ENCODE measurements at regions not wholly inside any gene's neighbourhood (a gene's known extent, or its start where the extent isn't known, plus 50 kb on each side); places are given as distances from the start of the nearest gene placed in this dataset.

DNA sequence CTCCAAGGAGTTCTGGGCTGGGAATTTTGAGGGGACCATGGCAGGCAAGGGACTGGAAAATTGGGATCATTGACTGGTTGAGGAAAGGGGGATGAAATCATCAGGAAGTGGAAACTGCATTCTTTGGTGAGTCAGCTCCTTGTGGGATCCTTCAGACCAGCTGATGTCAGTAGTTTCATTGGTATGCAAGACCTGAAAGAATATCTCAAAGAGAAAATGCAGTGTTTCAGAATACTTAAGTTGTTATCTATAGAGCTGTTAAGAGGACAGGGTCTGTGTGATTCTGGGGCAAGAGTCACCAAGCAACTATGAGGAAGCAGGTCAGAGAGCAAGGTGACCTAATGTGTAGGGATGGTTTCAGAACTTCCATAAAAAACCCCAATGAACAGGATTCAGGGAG lies 595.9 kb upstream of the AUTS2 start:
- Histone ChIP-seq H2AK5ac (ENCODE audit: low read length) (no peak overlapping the region), H3K79me1 (ENCODE audit: low read length) (no peaks in the 10 kb centered on the region), H4K8ac (ENCODE audit: low read depth, low read length) (no peak overlapping the region), H3K4me2 (ENCODE audit: low read length) (no peak overlapping the region), H3K27me3 (ENCODE audit: insufficient read depth, low read length, poor library complexity) (no peaks in the 10 kb centered on the region), H3K18ac (ENCODE audit: low read length) (no peak overlapping the region), H3K23ac (ENCODE audit: low read length) (no peak overlapping the region), H3K36me3 (ENCODE audit: control insufficient read depth, insufficient read depth, low read length) (no peaks in the 10 kb centered on the region), H2BK15ac (replicated peaks; ENCODE audit: low read depth) (no peak overlapping the region), H3K4ac (ENCODE audit: low read depth, low read length) (no peak overlapping the region), H3K56ac (ENCODE audit: low read length) (no peak overlapping the region), H3K9ac (ENCODE audit: low read length) (no peak overlapping the region), H3K79me2 (ENCODE audit: control insufficient read depth, insufficient read depth, low read length) (no peaks in the 10 kb centered on the region), H2BK120ac (ENCODE audit: low read depth, low read length) (no peak overlapping the region), H4K5ac (ENCODE audit: low read length) (no peak overlapping the region), H3K4me3 (ENCODE audit: low read length) (no peak overlapping the region), H3K4me1 (ENCODE audit: control insufficient read depth, low read depth, low read length) (no peaks in the 10 kb centered on the region), H2BK5ac (ENCODE audit: low read length) (no peak overlapping the region), H3K27ac (ENCODE audit: low read depth, low read length) (no peak overlapping the region)
- peak; percentile 63 for DNase-seq

DNA sequence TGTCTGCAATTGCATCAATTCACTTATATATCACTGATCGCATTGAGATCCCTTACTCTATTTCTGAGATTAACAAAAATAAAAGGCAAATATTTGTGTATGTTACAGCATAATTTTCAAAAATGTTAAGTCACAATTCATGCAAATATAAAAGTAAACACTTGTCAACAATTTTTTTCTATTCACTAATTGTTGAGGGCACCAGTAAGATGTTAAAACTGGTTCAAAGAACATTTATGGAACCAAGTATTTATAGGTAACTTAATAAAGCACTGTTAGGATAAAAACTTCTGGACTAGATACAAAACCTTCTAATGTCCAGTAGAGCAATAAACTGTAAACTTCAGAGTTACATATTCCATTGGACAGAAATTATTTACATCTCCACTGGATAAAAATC lies 586.1 kb upstream of the AUTS2 start:
- H2BK120ac ChIP-seq (ENCODE audit: low read depth, low read length), result no peak overlapping the region
- no peak overlapping the region for H2BK15ac ChIP-seq (replicated peaks; ENCODE audit: low read depth)
- H3K18ac ChIP-seq (ENCODE audit: low read length), result no peak overlapping the region
- H4K5ac ChIP-seq (ENCODE audit: low read length), result no peak overlapping the region
- DNase-seq, result no peak
- no peak overlapping the region for H3K23ac ChIP-seq (ENCODE audit: low read length)
- no CpG with 5 or more reads among the region's 1 CpG for WGBS (ENCODE audit: extremely low coverage, insufficient coverage, low lambda C conversion rate)
- no peak overlapping the region for H3K4ac ChIP-seq (ENCODE audit: low read depth, low read length)
- no peak overlapping the region for H4K8ac ChIP-seq (ENCODE audit: low read depth, low read length)
- no peaks in the 10 kb centered on the region for H3K4me1 ChIP-seq (ENCODE audit: control insufficient read depth, low read depth, low read length)
- no peaks in the 10 kb centered on the region for H3K79me2 ChIP-seq (ENCODE audit: control insufficient read depth, insufficient read depth, low read length)
- H3K9ac ChIP-seq (ENCODE audit: low read length), result no peak overlapping the region
- H3K4me3 ChIP-seq (ENCODE audit: low read length), result no peak overlapping the region
- no peak overlapping the region for H3K56ac ChIP-seq (ENCODE audit: low read length)
- H2BK5ac ChIP-seq (ENCODE audit: low read length), result no peak overlapping the region
- H2AK5ac ChIP-seq (ENCODE audit: low read length), result no peak overlapping the region
- H3K79me1 ChIP-seq (ENCODE audit: low read length), result no peaks in the 10 kb centered on the region
- no peaks in the 10 kb centered on the region for H3K27me3 ChIP-seq (ENCODE audit: insufficient read depth, low read length, poor library complexity)
- H3K27ac ChIP-seq (ENCODE audit: low read depth, low read length), result no peak overlapping the region
- H3K4me2 ChIP-seq (ENCODE audit: low read length), result no peak overlapping the region
- H3K36me3 ChIP-seq (ENCODE audit: control insufficient read depth, insufficient read depth, low read length), result no peaks in the 10 kb centered on the region

DNA sequence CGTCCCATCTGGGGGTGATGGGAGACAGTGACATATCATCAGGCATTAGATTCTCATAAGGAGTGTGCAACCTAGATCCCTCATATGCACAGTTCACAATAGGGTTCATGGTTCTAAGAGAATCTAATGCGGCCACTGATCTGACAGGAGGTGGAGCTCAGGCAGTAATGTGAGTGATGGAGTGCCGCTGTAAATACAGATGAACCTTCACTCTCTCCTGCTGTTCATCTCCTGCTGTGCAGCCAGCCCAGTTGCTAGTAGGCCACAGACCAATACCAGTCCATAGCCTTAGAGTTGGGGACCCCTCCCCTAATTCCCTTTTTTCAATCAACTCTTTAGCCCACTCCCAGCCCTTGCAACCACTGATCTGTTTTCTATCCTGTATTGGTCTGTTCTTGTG lies 581.1 kb upstream of the AUTS2 start:
- Histone ChIP-seq H2AK5ac (ENCODE audit: low read length) (no peak overlapping the region), H3K4me3 (ENCODE audit: low read length) (no peak overlapping the region), H3K27ac (ENCODE audit: low read depth, low read length) (no peak overlapping the region), H3K56ac (ENCODE audit: low read length) (no peak overlapping the region), H3K79me1 (ENCODE audit: low read length) (no peaks in the 10 kb centered on the region), H2BK15ac (replicated peaks; ENCODE audit: low read depth) (no peak overlapping the region), H3K9ac (ENCODE audit: low read length) (no peak overlapping the region), H3K18ac (ENCODE audit: low read length) (no peak overlapping the region), H3K79me2 (ENCODE audit: control insufficient read depth, insufficient read depth, low read length) (no peaks in the 10 kb centered on the region), H3K4me2 (ENCODE audit: low read length) (no peak overlapping the region), H3K27me3 (ENCODE audit: insufficient read depth, low read length, poor library complexity) (no peaks in the 10 kb centered on the region), H3K4me1 (ENCODE audit: control insufficient read depth, low read depth, low read length) (no peaks in the 10 kb centered on the region), H2BK5ac (ENCODE audit: low read length) (no peak overlapping the region), H3K36me3 (ENCODE audit: control insufficient read depth, insufficient read depth, low read length) (no peaks in the 10 kb centered on the region), H4K5ac (ENCODE audit: low read length) (no peak overlapping the region), H4K8ac (ENCODE audit: low read depth, low read length) (no peak overlapping the region), H2BK120ac (ENCODE audit: low read depth, low read length) (no peak overlapping the region), H3K4ac (ENCODE audit: low read depth, low read length) (no peak overlapping the region), H3K23ac (ENCODE audit: low read length) (no peak overlapping the region)
- no CpG with 5 or more reads among the region's 3 CpGs for WGBS (ENCODE audit: extremely low coverage, insufficient coverage, low lambda C conversion rate)
- no peak for DNase-seq

DNA sequence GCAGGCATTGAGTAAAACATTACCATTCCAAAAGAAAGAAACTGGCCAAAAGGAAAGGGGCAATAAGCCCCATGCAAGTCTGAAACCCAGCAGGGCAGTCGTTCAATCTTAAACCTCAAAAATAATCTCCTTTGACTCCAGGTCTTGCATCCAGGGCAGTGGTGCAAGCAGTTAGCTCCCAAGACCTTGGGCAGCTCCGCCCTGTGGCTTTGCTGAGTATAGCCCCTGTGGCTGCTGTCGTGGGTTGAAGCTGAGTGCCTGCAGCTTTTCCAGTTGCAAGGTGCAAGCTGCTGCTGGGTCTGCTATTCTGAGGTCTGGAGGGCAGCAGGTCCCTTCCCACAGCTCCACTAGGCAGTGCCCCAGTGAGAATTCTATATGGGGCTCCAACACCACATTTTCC lies 580.1 kb upstream of the AUTS2 start:
- Histone ChIP-seq H3K79me1 (ENCODE audit: low read length) (no peaks in the 10 kb centered on the region), H2BK5ac (ENCODE audit: low read length) (no peak overlapping the region), H3K4ac (ENCODE audit: low read depth, low read length) (no peak overlapping the region), H3K27me3 (ENCODE audit: insufficient read depth, low read length, poor library complexity) (no peaks in the 10 kb centered on the region), H3K4me1 (ENCODE audit: control insufficient read depth, low read depth, low read length) (no peaks in the 10 kb centered on the region), H2AK5ac (ENCODE audit: low read length) (no peak overlapping the region), H3K79me2 (ENCODE audit: control insufficient read depth, insufficient read depth, low read length) (no peaks in the 10 kb centered on the region), H2BK15ac (replicated peaks; ENCODE audit: low read depth) (no peak overlapping the region), H2BK120ac (ENCODE audit: low read depth, low read length) (no peak overlapping the region), H4K8ac (ENCODE audit: low read depth, low read length) (no peak overlapping the region), H3K56ac (ENCODE audit: low read length) (no peak overlapping the region), H3K18ac (ENCODE audit: low read length) (no peak overlapping the region), H3K23ac (ENCODE audit: low read length) (no peak overlapping the region), H3K4me2 (ENCODE audit: low read length) (no peak overlapping the region), H3K9ac (ENCODE audit: low read length) (no peak overlapping the region), H4K5ac (ENCODE audit: low read length) (no peak overlapping the region), H3K4me3 (ENCODE audit: low read length) (no peak overlapping the region), H3K36me3 (ENCODE audit: control insufficient read depth, insufficient read depth, low read length) (no peaks in the 10 kb centered on the region), H3K27ac (ENCODE audit: low read depth, low read length) (no peak overlapping the region)
- WGBS (ENCODE audit: extremely low coverage, insufficient coverage, low lambda C conversion rate), result no CpG with 5 or more reads among the region's 3 CpGs
- DNase-seq, result peak; percentile 61

DNA sequence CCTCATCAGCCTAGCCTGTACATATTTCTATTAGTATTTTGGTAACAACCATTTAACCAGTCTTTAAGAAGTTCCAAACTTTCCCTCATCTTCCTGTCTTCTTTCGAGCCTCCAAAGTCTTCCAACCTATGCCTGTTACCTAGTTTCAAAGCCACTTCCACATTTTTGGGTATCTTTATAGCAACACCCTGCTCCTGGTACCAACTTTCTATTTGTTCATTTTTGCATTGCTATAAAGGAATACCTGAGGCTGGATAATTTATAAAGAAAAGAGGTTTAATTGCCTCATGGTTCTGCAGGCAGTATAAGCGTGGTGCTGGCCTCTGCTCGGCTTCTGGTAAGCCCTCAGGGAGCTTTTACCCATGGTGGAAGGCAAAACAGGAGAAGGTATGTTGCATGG lies 578.8 kb upstream of the AUTS2 start:
- H2AK5ac ChIP-seq (ENCODE audit: low read length), result no peak overlapping the region
- no peak for DNase-seq
- H2BK5ac ChIP-seq (ENCODE audit: low read length), result no peak overlapping the region
- H4K8ac ChIP-seq (ENCODE audit: low read depth, low read length), result no peak overlapping the region
- H3K27me3 ChIP-seq (ENCODE audit: insufficient read depth, low read length, poor library complexity), result no peaks in the 10 kb centered on the region
- H3K56ac ChIP-seq (ENCODE audit: low read length), result no peak overlapping the region
- H3K79me1 ChIP-seq (ENCODE audit: low read length), result no peaks in the 10 kb centered on the region
- H3K18ac ChIP-seq (ENCODE audit: low read length), result no peak overlapping the region
- H3K9ac ChIP-seq (ENCODE audit: low read length), result no peak overlapping the region
- no peak overlapping the region for H3K4me2 ChIP-seq (ENCODE audit: low read length)
- no peak overlapping the region for H3K4me3 ChIP-seq (ENCODE audit: low read length)
- no peak overlapping the region for H3K4ac ChIP-seq (ENCODE audit: low read depth, low read length)
- no CpG with 5 or more reads among the region's 3 CpGs for WGBS (ENCODE audit: extremely low coverage, insufficient coverage, low lambda C conversion rate)
- no peaks in the 10 kb centered on the region for H3K4me1 ChIP-seq (ENCODE audit: control insufficient read depth, low read depth, low read length)
- H3K79me2 ChIP-seq (ENCODE audit: control insufficient read depth, insufficient read depth, low read length), result no peaks in the 10 kb centered on the region
- no peak overlapping the region for H3K23ac ChIP-seq (ENCODE audit: low read length)
- H2BK120ac ChIP-seq (ENCODE audit: low read depth, low read length), result no peak overlapping the region
- H4K5ac ChIP-seq (ENCODE audit: low read length), result no peak overlapping the region
- H2BK15ac ChIP-seq (replicated peaks; ENCODE audit: low read depth), result no peak overlapping the region
- H3K27ac ChIP-seq (ENCODE audit: low read depth, low read length), result no peak overlapping the region
- no peaks in the 10 kb centered on the region for H3K36me3 ChIP-seq (ENCODE audit: control insufficient read depth, insufficient read depth, low read length)

DNA sequence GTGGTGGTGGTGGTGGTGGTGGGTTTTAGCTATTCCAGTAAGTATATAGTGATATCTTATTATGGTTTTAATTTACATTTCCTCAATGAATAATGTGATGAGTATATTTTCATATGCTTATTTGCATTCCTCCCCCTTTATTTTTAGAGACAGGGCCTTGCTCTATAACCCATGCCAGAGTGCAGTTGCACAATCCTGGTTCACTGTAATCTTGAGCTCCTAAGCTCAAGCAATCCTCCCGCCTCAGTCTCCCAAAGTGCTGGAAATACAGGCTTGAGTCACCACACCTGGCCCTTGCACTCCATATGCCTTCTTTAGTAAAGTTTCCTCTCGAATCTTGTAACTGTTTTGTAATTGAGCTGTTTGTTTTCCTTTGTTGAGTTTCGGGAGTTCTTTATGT lies 577.7 kb upstream of the AUTS2 start:
- no peaks in the 10 kb centered on the region for H3K36me3 ChIP-seq (ENCODE audit: control insufficient read depth, insufficient read depth, low read length)
- no peaks in the 10 kb centered on the region for H3K27me3 ChIP-seq (ENCODE audit: insufficient read depth, low read length, poor library complexity)
- H3K56ac ChIP-seq (ENCODE audit: low read length), result no peak overlapping the region
- no peak overlapping the region for H2BK5ac ChIP-seq (ENCODE audit: low read length)
- no peak overlapping the region for H3K4ac ChIP-seq (ENCODE audit: low read depth, low read length)
- H4K5ac ChIP-seq (ENCODE audit: low read length), result no peak overlapping the region
- no peak for DNase-seq
- H3K4me3 ChIP-seq (ENCODE audit: low read length), result no peak overlapping the region
- H2BK15ac ChIP-seq (replicated peaks; ENCODE audit: low read depth), result no peak overlapping the region
- no peak overlapping the region for H2BK120ac ChIP-seq (ENCODE audit: low read depth, low read length)
- H3K79me1 ChIP-seq (ENCODE audit: low read length), result no peaks in the 10 kb centered on the region
- no peak overlapping the region for H3K9ac ChIP-seq (ENCODE audit: low read length)
- H3K27ac ChIP-seq (ENCODE audit: low read depth, low read length), result no peak overlapping the region
- no CpG with 5 or more reads among the region's 3 CpGs for WGBS (ENCODE audit: extremely low coverage, insufficient coverage, low lambda C conversion rate)
- H3K79me2 ChIP-seq (ENCODE audit: control insufficient read depth, insufficient read depth, low read length), result no peaks in the 10 kb centered on the region
- H3K4me1 ChIP-seq (ENCODE audit: control insufficient read depth, low read depth, low read length), result no peaks in the 10 kb centered on the region
- no peak overlapping the region for H4K8ac ChIP-seq (ENCODE audit: low read depth, low read length)
- no peak overlapping the region for H3K23ac ChIP-seq (ENCODE audit: low read length)
- H3K18ac ChIP-seq (ENCODE audit: low read length), result no peak overlapping the region
- no peak overlapping the region for H3K4me2 ChIP-seq (ENCODE audit: low read length)
- no peak overlapping the region for H2AK5ac ChIP-seq (ENCODE audit: low read length)
